Kidney (tissue), 13 donors: ENCODE measurements at regions not wholly inside any gene's neighbourhood (a gene's known extent, or its start where the extent isn't known, plus 50 kb on each side); places are given as distances from the start of the nearest gene placed in this dataset.

ENCODE experiments used
- DNase-seq, 5 donors: peaks; one replicate each; pipeline ENCODE4 v3.0.0-alpha.2; 2013 to 2020
- FAIRE-seq: peaks from 2 replicates; lab custom pipeline; 2012; peaks lifted over from hg19 to GRCh38; lab: Jason Lieb, UNC
- H3K27ac ChIP-seq, 2 donors: one replicate each; pipeline ENCODE4 v1.7.0; 2013; ENCODE audit warnings: low read depth in 2 of 2, low read length in 2 of 2, inconsistent platforms in 1 of 2
- H3K27me3 ChIP-seq: one replicate; pipeline ENCODE4 v1.7.1; 2013; ENCODE audit warnings: low read length, inconsistent platforms; ENCODE audit not compliant: control insufficient read depth, insufficient read depth
- H3K36me3 ChIP-seq, 3 donors: one replicate each; pipeline versions ENCODE4 v1.7.0 to v1.7.1; 2013; ENCODE audit warnings: low read length in 3 of 3, control low read depth in 1 of 3, inconsistent platforms in 1 of 3; ENCODE audit not compliant: insufficient read depth in 3 of 3, control insufficient read depth in 2 of 3
- H3K4me1 ChIP-seq, 3 donors: one replicate each; pipeline versions ENCODE4 v1.7.0 to v1.7.1; 2013; ENCODE audit warnings: low read length in 3 of 3, inconsistent platforms in 1 of 3, low read depth in 1 of 3; ENCODE audit not compliant: control insufficient read depth in 2 of 3, insufficient read depth in 2 of 3
- H3K4me3 ChIP-seq, 3 donors: one replicate each; pipeline versions ENCODE4 v1.7.0 to v1.8.1; 2013; ENCODE audit warnings: low read length in 3 of 3, control low read depth in 1 of 3, inconsistent platforms in 1 of 3
- H3K9ac ChIP-seq, 3 donors: one replicate each; pipeline versions ENCODE4 v1.7.0 to v1.7.1; 2013; ENCODE audit warnings: low read length in 3 of 3, control low read depth in 1 of 3, inconsistent platforms in 1 of 3
- H3K9me3 ChIP-seq, 3 donors: one replicate each; pipeline versions ENCODE4 v1.7.0 to v1.7.1; 2013; ENCODE audit warnings: low read length in 3 of 3, control low read depth in 1 of 3, inconsistent platforms in 1 of 3; ENCODE audit not compliant: control insufficient read depth in 2 of 3, insufficient read depth in 1 of 3
- CTCF ChIP-seq: IDR thresholded peaks from 3 replicates; pipeline ENCODE4 v1.5.1; 2012; ENCODE audit warnings: mild to moderate bottlenecking, moderate library complexity, borderline replicate concordance; ENCODE audit not compliant: insufficient read depth; ENCODE audit errors: extremely low read depth
- intact Hi-C: fragments of 100-400 bp; cut with DNase I; formaldehyde crosslinking; loops from one replicate; pipeline ENCODE4 v1.11.1; 2022
- donor health status: control.
- donor health status: control.
- donor health status: control.
- donor health status: control.
- donor health status: control.
- donor health status: DM: yes; HTN: yes; CAD: no.
- donor health status: Normal renal cell carcinoma (clear cell type).

DNA sequence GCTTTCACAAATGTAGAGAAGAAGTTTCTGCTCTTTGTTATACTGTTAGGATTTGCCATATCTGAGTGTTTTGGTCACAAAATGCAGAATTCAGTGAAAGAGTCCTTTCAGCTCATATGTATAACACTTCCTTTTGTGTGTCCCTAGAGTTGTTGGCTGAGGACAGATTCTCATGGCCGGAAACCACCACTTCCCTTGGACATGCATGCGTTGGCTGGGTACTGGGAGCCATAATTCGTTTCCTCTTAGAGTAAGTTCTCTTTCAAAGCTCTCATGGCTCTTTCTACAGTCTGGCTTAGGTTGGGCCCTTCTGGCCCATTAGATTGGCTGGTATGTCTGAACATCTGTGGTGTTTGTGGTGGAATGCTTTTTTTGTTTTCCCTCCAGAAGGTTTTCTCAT lies 298.5 kb downstream of the DIPK2A start:
- H3K27ac ChIP-seq: no peak overlapping the region
- H3K4me3 ChIP-seq: no peak overlapping the region
- TF ChIP-seq CTCF: no peak
- no peaks in the 10 kb centered on the region for H3K9me3 ChIP-seq
- no peak for FAIRE-seq
- no peaks in the 10 kb centered on the region for H3K36me3 ChIP-seq
- H3K27me3 ChIP-seq: peaks cover 4% of the 10 kb centered on the region
- peaks cover 0 to 6% (median 5%) of the 10 kb centered on the region in 3 donors for H3K4me1 ChIP-seq
- no peak for DNase-seq
- H3K9ac ChIP-seq: no peak overlapping the region
- intact Hi-C loops: no loop called here

DNA sequence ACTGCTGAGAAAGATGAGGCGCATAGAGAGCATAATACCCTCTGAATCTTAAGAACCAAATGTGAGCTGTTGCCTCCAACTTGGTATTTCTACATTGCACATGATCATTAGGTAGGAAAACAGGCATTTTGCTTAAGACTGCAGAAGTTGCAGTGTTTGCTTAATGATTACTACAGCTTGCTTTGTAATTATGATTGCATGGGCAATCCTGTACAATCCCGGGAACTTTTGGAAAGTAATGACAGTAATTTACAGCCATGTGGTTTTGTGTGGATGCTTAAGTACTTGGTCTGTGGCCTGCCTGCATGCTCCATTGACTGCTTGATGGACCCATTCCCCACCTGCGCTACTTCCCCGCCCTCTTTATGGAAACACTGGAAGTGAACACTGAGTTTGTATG lies 301.1 kb downstream of the DIPK2A start:
- Histone ChIP-seq H3K4me3 (no peak overlapping the region), H3K27me3 (peaks cover 4% of the 10 kb centered on the region), H3K4me1 (peaks cover 0 to 6% (median 5%) of the 10 kb centered on the region in 3 donors), H3K36me3 (no peaks in the 10 kb centered on the region), H3K27ac (no peak overlapping the region), H3K9me3 (no peaks in the 10 kb centered on the region), H3K9ac (no peak overlapping the region)
- no peak for FAIRE-seq
- TF ChIP-seq CTCF: no peak
- peak in 4 of 5 donors; percentile 61 to 92 (median 88) for DNase-seq
- intact Hi-C loops: no loop called here

DNA sequence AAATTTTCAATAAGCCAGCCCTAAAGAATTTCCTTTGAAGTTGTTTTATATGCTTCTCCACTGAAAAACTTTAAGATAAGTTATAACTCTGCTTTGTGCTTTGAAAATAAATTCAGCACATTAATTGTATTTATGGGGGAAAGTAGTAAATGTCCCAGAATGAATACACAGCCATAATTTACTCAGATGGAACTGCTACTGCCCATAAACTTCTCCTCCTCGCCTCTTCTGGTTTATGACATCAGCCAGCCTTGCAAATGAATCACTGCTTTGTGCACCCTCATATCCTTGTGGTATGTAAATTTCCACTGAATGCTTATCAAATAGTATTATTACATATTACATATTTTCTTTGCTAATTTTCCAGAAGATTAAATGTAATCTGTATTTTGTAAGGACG lies 302.0 kb downstream of the DIPK2A start:
- H3K36me3 ChIP-seq: no peaks in the 10 kb centered on the region
- FAIRE-seq: no peak
- TF ChIP-seq CTCF: no peak

DNA sequence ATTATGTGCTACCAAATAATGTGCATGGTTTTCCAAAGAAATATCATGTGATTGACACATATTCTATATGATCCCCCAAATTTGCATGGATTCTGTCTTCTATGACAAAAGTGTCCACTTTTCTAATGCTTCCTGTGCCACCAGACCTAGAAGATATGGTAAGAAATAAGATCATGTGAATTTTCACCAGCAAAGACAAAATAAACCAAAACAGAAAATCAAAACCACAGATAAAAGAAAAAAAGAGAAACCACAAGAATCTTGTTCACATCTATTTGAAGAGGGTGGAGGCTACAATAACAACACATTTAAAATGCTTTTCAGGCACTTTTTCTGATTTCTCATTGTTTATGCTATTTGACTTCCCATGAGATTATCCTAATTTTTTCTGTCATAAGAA lies 303.4 kb downstream of the DIPK2A start:
- Histone ChIP-seq H3K9me3 (no peaks in the 10 kb centered on the region), H3K9ac (no peak overlapping the region), H3K4me3 (no peak overlapping the region), H3K4me1 (peaks cover 0 to 6% (median 5%) of the 10 kb centered on the region in 3 donors), H3K27me3 (peaks cover 4% of the 10 kb centered on the region), H3K27ac (no peak overlapping the region), H3K36me3 (no peaks in the 10 kb centered on the region)
- no peak for TF ChIP-seq CTCF
- intact Hi-C loops: no loop called here
- DNase-seq: no peak
- no peak for FAIRE-seq

More for the DNA sequence above, 302.0 kb downstream of the DIPK2A start:
- intact Hi-C loops: no loop called here
- Histone ChIP-seq H3K4me1 (peaks cover 0 to 6% (median 5%) of the 10 kb centered on the region in 3 donors), H3K27ac (no peak overlapping the region), H3K4me3 (no peak overlapping the region), H3K9me3 (no peaks in the 10 kb centered on the region), H3K9ac (no peak overlapping the region), H3K27me3 (peaks cover 4% of the 10 kb centered on the region)
- DNase-seq: peak in 2 of 5 donors; percentile 70 to 85
